Stimulated activated CD4-positive, alpha-beta T cell treated with anti-CD3 and anti-CD28 coated beads, Interleukin-2, amount 100 ng/mL, for 4 hours (primary cell): ENCODE measurements at regions not wholly inside any gene's neighbourhood (a gene's known extent, or its start where the extent isn't known, plus 50 kb on each side); places are given as distances from the start of the nearest gene placed in this dataset.
"Not testable (repeated sequence)": the region's sequence is repeated elsewhere in the genome, so short reads cannot be mapped to it uniquely, and the experiment has no call there.

Experiments
- DNase-seq: peaks from one replicate; pipeline ENCODE4 v3.0.0-alpha.2; 2020; ENCODE audit warnings: low read depth

DNA sequence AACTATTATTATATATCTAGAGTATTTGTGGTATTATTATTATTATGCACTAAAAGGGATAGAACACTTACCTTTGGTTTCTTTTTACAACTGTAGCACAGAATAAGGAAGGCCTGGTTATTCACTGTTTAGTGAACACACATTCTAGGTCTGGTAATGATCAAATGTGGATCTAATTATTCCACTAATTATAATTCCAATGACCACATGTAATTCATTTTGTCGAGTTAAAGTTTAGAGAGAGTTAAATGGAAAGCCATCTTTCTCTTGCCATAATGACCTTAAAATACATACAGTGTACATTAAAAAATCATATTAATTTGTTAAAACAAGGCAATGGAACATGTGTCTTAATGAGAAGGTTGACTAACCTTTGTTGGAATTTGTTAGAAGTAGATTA lies 147.8 kb downstream of the SEM1 start:
- DNase-seq, result no peak

- DNase-seq, result no peak
These were observed 151.1 kb downstream of the SEM1 start for GRCh38 chr7:96558530-96558929.

GRCh38 chr7:96558093-96558492 lies 151.6 kb downstream of the SEM1 start:
- DNase-seq, result no peak

- not testable (repeated sequence) for DNase-seq
These were observed 152.0 kb downstream of the SEM1 start for GRCh38 chr7:96557598-96557997.

- DNase-seq, result no peak
These were observed 161.0 kb downstream of the SEM1 start for GRCh38 chr7:96548664-96549063.

GRCh38 chr7:96547371-96547811 lies 162.3 kb downstream of the SEM1 start:
- no peak for DNase-seq

GRCh38 chr7:96546426-96546825 lies 163.2 kb downstream of the SEM1 start:
- no peak for DNase-seq

DNA sequence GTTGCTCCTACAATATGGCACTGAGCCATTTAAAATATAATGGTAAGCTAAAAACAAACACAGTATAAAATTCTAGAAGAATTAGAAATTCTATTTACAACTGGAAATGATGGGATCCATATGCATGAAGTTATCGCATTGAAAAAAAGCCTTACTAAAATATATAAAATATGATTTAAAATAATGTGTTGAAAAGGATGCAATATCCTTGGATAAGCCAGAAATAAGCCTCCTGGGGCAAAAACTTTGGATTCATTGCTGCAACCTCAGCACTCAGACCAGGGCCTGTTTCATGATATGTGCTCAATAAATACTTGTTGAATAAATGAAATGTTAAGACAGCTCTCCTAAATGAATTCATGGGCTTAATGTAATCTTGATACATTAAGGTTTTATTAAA lies 170.2 kb downstream of the SEM1 start:
- no peak for DNase-seq

GRCh38 chr7:96538632-96539031 lies 171.0 kb downstream of the SEM1 start:
- no peak for DNase-seq

DNA sequence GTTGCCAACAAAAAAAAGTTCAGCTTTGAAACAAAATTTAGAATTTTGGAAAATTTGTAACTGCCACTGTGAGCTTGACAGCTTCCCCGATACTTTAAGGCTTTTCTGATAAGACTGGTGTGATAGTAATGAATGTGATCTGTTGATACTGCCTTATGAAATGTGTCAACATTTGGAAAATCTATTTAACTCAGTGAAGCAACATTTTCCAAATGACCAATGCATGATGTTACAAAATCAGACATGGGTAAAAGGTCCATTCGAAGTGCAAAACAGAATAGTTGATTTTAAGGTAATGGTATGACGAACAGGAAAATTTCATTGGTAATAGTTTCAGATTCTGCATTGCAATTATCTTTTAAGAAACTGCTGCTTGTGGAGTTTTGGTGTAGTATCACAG lies 175.4 kb downstream of the SEM1 start:
- no peak for DNase-seq

- no peak for DNase-seq
These were observed 177.2 kb downstream of the SEM1 start for GRCh38 chr7:96532428-96532935.

- no peak for DNase-seq
These were observed 178.3 kb downstream of the SEM1 start for GRCh38 chr7:96531331-96531730.

DNA sequence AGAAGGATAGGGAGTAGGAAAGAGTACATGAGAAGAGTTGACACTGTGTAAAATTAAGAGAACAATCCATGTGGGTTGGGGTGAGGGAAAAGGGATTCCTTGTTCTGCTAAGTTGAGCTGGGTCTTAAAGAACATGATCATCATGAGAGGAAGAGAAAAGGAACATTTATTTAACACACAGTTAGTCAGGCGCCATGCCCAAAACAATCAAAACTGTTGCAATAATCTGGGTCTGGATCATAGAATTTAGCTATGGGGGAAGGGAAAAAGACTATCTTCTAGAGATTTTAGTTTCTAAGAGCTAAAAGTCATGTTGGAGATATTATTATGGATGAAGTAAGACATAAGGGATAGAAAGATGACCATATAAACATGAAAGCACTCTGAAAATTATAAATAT lies 178.9 kb downstream of the SEM1 start:
- no peak for DNase-seq

- no peak for DNase-seq
These were observed 182.4 kb downstream of the SEM1 start for GRCh38 chr7:96527133-96527827.

GRCh38 chr7:96526496-96526895 lies 183.2 kb downstream of the SEM1 start:
- no peak for DNase-seq

- DNase-seq, result no peak
These were observed 188.4 kb downstream of the SEM1 start for GRCh38 chr7:96521068-96521894.

- no peak for DNase-seq
These were observed 186.5 kb upstream of the SLC25A13 start for GRCh38 chr7:96508371-96508770.

GRCh38 chr7:96503597-96503996 lies 181.7 kb upstream of the SLC25A13 start:
- no peak for DNase-seq

GRCh38 chr7:96501318-96501717 lies 179.4 kb upstream of the SLC25A13 start:
- DNase-seq, result no peak

- no peak for DNase-seq
These were observed 177.6 kb upstream of the SLC25A13 start for GRCh38 chr7:96499532-96499931.

DNA sequence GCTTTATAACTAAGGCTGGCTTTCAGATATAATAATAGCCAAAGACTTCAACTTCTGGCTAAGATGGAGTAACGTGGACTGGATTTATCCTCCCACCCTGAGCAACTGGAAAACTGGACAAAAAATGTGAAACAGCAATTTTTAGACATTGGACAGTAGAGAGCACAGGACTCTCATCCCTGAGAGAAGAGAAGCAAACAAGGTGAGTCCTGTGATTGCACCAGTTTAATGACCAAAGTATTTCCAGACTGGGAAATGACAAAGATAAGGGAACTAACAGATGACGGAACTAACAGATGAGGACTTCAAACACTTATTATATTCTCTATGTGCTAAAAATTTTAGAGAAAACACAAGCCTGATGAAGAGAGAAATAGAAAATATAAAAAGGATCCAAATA lies 175.7 kb upstream of the SLC25A13 start:
- no peak for DNase-seq

GRCh38 chr7:96495751-96496216 lies 173.9 kb upstream of the SLC25A13 start:
- no peak for DNase-seq

- DNase-seq, result no peak
These were observed 164.8 kb upstream of the SLC25A13 start for GRCh38 chr7:96486681-96487080.
